ACHN (cell line): ENCODE measurements at regions not wholly inside any gene's neighbourhood (a gene's known extent, or its start where the extent isn't known, plus 50 kb on each side); places are given as distances from the start of the nearest gene placed in this dataset.
"Not testable (repeated sequence)": the region's sequence is repeated elsewhere in the genome, so short reads cannot be mapped to it uniquely, and the experiment has no call there.

Experiments used
- DNase-seq: peaks from one replicate; pipeline ENCODE4 v3.0.0-alpha.2; 2015
- in situ Hi-C: cut with HindIII; loops from 2 replicates; pipeline ENCODE4 v1.10.0; 2017; ENCODE audit warnings: low sequenced_read_pairs, low pct_ligation_motif_present, low pct_unique_long_range_greater_than_20kb

GRCh38 chr6:150753371-150754064 lies 112.0 kb upstream of the MTHFD1L start:
- DNase-seq, result no peak
- in situ Hi-C loops, result no loop called here

GRCh38 chr6:150755042-150755441 lies 110.5 kb upstream of the MTHFD1L start:
- in situ Hi-C loops, result no loop called here
- DNase-seq, result no peak

DNA sequence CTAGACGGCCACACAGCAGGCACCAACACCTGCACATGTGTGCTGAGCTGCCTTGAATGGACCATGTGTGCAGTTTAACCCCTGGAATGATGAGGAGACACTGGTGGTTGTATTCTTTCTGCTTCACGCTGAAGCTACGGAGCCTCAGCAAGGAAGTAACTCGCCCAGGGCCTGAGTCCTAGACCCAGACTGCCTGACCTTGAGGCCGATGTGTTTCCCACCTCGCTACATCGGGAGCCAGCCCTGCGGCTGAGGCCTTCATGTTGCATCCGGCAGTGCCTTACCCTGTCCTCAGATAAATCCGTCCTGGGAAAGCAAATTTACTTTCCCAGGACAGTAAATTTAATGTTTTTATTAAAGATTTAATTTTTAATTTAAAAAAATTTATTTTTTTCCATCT lies 110.0 kb upstream of the MTHFD1L start:
- in situ Hi-C loops, result no loop called here
- no peak for DNase-seq

DNA sequence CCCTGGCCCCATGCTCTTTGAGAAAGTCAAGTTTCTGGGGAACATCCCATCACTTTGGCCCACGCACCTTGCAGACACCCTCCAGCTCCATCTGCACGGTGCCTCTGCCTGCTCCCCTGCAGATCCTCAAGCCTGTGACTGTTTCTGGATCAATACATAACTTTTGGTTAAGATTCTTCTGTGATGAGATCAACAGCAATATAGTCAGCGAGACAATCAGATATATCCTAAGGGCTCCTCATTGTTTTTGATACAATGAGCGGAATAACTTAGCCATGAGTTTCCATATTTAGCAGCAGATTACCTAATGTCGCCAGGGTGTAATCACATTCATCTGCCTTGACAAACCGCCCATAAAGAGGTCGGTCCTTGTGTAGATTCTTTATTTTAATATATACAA lies 109.3 kb upstream of the MTHFD1L start:
- in situ Hi-C loops, result no loop called here
- no peak for DNase-seq

DNA sequence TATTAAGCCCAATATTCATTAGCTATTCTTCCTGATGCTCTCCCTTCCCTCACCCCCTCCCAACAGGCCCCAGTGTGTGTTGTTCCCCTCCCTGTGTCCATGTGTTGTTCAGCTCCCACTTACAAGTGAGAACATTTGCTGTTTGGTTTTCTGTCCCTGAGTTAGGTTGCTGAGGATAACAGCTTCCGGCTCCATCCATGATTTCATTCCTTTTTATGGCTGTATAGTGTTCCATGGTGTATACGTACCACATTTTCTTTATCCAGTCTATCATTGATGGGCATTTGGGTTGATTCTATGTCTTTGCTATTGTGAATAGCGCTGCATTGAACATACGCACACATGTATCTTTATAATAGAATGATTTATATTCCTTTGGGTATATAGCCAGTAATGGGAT lies 107.7 kb upstream of the MTHFD1L start:
- in situ Hi-C loops, DNase-seq: not testable (repeated sequence)

DNA sequence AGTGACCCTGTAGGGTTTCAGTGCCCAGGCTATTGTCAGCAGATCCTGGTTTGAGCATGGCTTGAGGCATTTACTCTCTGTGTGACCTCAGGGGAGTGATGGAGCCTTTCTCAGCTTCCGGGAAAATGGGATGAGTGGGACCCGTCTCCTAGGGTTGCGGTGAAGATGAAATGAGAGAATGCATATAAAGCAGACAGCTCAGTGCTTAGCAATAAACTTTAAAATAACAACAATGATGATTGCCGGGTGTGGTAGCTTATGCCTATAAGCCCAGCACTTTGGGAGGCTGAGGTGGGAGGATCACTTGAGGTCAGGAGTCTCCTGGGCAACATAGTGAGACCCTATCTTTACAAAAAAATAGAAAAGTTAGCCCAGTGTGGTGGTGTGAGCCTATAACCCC lies 106.0 kb upstream of the MTHFD1L start:
- in situ Hi-C loops, result no loop called here
- no peak for DNase-seq

- no peak for DNase-seq
- in situ Hi-C loops, result no loop called here
Measured at GRCh38 chr6:150761771-150762170, 103.7 kb upstream of the MTHFD1L start.

DNA sequence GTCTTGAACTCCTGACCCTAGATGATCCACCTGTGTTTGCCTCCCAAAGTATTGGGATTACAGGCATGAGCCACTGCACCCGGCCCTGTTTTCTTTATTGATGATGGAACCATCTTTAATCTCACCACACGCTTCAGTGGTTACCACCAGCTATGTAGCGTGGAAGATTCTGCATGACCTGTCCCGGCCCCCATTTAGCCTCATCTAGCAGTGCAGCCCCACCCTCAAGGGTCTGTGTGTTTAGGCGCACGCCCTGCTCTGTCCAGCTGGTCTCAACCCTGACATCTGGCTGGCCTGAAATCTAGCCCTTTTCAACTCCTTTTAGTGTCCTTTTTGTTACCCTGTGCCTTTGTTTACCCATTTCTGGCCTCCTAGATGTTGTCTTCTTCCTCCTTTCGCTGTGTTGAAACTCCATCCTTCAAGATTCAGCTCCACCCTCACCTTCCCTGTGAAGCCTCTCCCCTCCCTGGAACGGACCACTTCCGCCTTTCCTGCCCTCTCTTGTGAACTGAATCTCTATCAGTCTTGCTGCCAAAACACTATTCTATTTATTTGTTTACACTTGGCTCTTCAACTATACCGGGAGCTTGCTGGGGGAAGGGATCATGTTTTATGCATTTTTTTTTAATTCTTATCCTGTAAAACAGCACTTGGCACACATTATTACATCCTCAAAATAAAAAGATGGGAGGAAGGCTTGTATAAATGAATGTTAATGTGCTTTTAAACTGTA lies 101.0 kb upstream of the MTHFD1L start:
- in situ Hi-C loops, result no loop called here
- no peak for DNase-seq

DNA sequence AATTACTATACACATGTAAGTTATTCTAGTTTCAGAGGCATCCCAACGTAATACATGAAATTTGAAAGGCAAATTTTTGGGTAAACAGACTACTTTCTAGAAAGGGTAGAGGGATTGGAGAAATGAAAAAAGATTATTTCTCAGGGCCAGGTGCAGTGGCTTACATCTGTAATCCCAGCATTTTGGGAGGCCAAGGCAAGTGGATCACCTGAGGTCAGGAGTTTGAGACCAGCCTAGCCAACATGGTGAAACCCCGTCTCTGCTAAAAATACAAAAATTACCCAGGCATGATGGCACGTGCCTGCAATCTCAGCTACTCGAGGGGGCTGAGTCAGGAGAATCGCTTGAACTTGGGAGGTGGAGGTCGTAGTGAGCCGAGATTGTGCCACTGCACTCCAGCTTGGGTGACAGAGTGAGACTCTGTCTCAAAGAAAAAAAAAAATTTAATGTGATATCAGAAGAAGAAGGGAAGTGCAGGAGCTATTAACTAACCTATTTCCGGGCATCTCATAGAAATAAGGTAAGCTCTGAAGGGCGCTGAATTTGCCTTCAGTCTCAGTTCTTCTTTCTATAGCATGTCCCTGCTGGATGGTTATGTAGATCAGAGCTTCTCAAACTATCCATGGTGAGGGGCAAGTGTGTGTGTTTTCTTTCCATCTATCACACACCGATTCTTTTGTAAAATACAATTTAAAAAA lies 100.3 kb upstream of the MTHFD1L start:
- no peak for DNase-seq
- in situ Hi-C loops, result no loop called here

DNA sequence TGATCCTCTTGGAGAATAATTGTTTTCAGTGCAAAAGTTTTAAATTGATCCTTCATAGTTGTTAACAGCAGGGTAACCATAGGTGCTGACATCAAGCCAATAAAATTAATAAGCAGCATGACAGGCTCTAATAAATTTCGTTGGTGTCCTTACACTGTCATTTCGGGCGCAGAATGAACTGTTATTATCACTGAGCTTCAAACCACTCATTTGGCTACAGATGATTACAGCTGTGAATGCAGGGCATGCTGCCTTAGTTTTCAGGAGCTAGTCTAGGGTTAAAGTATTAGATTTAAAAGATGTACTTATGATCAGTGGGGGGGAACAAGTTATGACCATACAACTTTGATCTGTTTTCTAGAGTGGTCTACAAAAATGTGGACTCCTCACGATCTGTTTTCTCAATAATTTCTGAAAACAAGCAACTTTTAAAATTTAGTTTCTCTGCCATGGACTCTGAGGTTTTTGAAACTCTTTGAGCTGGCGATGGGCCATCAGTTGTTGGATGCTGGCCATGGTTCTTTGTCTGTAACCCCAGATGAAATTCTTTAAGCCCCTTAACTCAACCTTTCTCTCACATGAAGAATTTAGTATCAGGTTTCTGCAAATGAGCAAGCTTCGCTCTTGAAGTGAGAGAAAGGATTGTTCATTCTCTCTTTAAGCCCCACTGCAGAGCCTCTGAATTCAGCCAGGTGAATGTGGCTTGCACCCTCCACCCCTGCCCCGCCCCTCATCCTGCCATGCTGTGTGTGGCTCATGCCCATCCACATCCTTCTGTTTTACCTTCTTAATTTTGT lies 99.1 kb upstream of the MTHFD1L start:
- no peak for DNase-seq
- in situ Hi-C loops, result no loop called here

GRCh38 chr6:150767161-150767560 lies 98.3 kb upstream of the MTHFD1L start:
- in situ Hi-C loops, result no loop called here
- no peak for DNase-seq

DNA sequence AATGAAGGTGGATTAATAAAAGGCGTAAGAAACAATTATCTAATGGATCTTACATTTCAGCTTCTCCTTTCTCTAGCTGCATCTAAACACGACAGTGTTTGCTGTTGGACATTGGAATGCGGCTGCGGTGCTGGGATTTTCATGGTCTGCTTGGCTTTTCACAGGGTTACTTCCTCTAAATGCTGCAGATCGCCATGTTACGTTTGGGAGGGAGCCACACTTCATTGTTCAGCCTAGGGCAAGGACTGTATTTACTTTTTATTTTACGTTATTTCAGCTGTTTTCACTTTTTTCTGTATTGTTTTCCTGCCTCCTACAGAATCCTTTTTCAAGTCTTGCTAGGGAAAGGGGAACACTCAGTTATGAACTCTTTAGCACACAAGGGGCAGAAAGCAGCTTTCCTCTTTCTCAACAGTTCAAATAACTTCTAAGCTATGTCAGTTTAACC lies 97.9 kb upstream of the MTHFD1L start:
- in situ Hi-C loops, result no loop called here
- no peak for DNase-seq

DNA sequence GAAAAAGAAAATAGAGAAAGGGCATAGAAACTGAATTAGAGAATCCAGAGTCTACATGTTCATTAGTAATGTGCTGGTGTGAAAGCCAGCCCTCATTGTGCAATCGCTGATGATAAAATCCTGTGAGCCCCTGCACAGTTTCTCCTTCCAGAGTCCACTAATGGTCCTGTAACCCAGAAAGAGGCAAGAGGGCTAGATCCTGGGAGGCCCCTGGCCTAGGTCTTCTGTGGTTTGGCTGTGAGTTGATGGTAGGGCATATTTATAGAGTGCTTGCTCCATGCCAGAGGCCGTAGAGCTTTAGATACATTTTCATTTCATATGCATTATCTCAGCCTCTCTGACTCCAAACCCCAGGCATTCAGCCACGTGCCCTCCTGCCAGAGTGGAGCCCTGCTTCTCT lies 94.9 kb upstream of the MTHFD1L start:
- DNase-seq, result no peak
- in situ Hi-C loops, result no loop called here

DNA sequence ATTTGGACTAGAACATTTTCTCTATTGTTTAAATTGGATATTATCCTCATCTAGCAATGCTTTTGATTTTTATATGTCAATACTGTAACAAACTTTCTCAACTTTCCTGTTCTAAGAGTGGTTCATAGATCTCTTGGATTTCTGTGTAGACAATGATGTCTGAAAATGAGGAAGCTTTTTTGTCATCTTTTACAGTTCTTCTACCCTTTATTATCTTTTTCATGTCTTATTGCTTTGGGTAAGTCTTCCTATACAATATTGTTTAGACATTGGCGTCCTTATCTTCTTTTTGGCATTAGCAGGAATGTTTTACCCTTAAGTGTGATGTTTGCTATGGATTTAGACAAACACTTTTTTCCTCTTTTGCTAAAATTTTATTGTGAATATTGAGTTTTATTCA lies 91.5 kb upstream of the MTHFD1L start:
- DNase-seq, result no peak
- in situ Hi-C loops, result no loop called here

DNA sequence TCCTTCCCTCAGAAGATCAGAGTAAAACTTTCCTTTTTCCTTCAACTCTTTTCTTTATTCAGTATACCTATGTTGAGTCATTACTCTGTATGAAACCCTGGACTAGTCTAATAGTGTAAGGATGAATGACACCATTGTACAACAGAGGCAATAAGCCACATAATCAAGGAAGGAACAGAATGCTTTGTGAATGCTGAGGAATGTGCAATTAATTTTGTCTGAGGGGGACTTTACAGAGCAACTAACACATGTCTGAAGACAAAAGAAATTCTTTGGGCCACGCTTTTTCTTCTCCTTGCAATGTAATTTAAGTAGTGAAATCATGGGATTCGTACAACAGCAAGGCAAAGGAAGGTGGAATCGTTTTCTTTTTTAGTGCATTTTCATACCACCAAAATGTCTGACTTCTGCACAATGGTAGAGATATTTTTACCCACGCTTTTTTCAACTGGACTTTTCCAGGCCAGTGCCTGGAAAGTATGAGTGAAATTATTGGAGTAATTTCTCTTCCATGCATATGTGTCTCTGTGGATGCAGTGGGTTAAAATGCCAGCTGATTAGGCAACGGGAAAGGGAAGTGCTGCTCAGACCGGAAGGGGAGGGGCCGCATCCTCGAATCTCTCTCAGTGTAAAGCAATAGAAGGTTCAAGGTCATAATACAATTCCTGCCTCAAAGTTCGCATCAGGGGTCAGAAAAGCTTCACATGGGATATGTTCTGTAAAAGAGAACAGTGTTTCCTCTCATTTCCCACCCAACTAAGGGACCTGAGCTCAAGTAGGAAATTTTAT lies 89.9 kb upstream of the MTHFD1L start:
- no peak for DNase-seq
- in situ Hi-C loops, result no loop called here

- in situ Hi-C loops, result no loop called here
- no peak for DNase-seq
Measured at GRCh38 chr6:150777736-150778135, 87.8 kb upstream of the MTHFD1L start.

DNA sequence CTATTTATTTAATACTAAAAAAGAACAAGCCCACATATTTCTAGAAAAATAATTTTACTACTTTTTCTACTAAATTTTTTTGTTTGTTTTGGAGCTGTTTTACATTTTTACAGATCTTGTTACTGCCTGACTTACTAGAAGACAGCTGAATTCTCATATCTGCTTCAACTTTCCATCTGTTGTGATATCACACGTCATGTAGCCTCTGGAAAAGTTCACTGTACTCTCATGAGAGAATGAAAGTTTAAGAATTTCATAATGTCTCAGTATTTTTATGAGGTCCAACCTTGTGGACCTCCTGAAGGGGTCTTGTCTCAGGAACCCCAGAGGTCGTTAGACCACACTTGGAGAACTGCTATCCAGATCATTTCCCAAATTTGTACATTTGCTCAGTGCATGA lies 81.7 kb upstream of the MTHFD1L start:
- DNase-seq, result no peak
- in situ Hi-C loops, result no loop called here

DNA sequence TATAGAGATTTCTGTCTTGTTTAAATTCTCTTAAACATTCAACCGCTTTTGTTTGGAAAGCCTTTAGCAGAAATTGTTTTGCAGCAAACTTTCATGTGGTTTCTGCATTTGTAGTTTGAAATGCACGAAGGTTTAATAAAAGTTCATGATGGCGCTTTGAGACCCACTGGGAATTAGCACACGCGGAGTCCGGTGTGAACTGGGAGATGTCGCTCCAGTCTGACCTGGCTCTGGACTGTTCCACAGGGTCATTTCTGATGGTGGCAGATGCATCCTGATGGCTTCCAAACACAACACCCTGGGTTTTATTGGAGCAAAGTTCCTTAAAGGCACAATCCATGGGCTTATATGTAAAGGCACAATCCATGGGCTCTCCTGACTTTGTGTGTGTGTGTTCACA lies 78.1 kb upstream of the MTHFD1L start:
- in situ Hi-C loops, result no loop called here
- DNase-seq, result no peak
